Breast epithelium (tissue), 3 donors: ENCODE measurements at regions not wholly inside any gene's neighbourhood (a gene's known extent, or its start where the extent isn't known, plus 50 kb on each side); places are given as distances from the start of the nearest gene placed in this dataset.
"Not testable (repeated sequence)": the region's sequence is repeated elsewhere in the genome, so short reads cannot be mapped to it uniquely, and the experiment has no call there.

ENCODE experiments used
- POLR2A ChIP-seq: fragments of 450-650 bp; IDR thresholded peaks from one replicate; pipeline ENCODE4 v1.6.1; 2016; ENCODE audit warnings: antibody characterized with exemption, mild to moderate bottlenecking, moderate library complexity
- TF ChIP-seq, protein P1 (sequence below), 3 donors: fragments of 450-650 bp; IDR thresholded peaks; one replicate each; pipeline ENCODE4 v1.5.1; 2016 to 2017; ENCODE audit warnings: antibody characterized with exemption in 3 of 3, mild to moderate bottlenecking in 3 of 3, moderate library complexity in 3 of 3

DNA sequence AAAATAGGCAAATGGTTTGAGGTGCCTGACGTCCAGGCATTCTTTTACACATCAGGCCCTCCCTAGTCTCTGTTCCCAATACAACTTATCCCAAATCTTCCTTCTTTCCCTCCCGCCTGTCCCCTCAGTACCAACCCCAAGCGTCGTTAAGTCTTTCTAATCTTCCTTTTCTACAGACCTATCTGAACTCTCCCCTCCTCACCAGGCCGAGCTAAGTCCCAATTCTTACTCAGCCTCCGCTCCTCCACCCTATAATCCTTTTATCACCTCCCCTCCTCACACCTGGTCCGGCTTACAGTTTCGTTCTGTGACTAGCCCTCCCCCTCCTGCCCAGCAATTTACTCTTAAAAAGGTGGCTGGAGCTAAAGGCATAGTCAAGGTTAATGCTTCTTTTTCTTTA, 542.4 kb upstream of the HTR2C start:
- TF ChIP-seq, protein P1, sequence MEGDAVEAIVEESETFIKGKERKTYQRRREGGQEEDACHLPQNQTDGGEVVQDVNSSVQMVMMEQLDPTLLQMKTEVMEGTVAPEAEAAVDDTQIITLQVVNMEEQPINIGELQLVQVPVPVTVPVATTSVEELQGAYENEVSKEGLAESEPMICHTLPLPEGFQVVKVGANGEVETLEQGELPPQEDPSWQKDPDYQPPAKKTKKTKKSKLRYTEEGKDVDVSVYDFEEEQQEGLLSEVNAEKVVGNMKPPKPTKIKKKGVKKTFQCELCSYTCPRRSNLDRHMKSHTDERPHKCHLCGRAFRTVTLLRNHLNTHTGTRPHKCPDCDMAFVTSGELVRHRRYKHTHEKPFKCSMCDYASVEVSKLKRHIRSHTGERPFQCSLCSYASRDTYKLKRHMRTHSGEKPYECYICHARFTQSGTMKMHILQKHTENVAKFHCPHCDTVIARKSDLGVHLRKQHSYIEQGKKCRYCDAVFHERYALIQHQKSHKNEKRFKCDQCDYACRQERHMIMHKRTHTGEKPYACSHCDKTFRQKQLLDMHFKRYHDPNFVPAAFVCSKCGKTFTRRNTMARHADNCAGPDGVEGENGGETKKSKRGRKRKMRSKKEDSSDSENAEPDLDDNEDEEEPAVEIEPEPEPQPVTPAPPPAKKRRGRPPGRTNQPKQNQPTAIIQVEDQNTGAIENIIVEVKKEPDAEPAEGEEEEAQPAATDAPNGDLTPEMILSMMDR (IDR thresholded peaks at IDR 0.05) = not testable (repeated sequence)
- not testable (repeated sequence) for TF ChIP-seq POLR2A
